ENCODE measurements at regions not wholly inside any gene's neighbourhood (a gene's known extent, or its start where the extent isn't known, plus 50 kb on each side); places are given as distances from the start of the nearest gene placed in this dataset.

DNA sequence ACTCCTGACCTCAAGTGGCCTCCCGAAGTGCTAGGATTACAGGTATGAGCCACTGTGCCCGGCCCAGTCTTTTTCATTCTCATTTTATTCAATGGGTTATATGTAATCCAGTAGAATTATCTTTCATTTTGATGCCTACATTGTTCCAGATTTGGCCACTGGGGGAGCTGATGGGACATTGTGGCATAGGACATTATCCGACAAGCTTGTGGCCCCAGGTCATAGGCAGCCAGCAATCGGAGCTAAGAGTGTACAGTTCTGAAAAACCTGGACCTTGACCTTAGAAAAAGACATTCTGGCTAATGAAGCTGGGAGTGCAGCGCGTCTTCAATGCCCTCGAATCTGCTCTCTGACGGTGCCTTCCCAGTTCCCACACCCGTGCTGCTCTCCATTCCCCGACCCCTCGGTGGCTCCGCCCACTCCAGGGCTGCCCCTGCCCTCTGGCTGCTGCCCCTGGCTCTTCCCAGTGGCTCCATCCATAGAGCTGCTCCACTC lies 108.7 kb downstream of the TEX29 start:
- Histone ChIP-seq H3K4me3 (peak overlapping the region; percentile 22), H3K27me3 (peaks cover 8% of the 10 kb centered on the region), H3K4me1 (ENCODE audit: low read depth) (no peaks in the 10 kb centered on the region), H3K36me3 (no peaks in the 10 kb centered on the region), H3K27ac (no peak overlapping the region), H3K9me3 (ENCODE audit: low read depth) (no peaks in the 10 kb centered on the region)
- TF ChIP-seq, protein P1, sequence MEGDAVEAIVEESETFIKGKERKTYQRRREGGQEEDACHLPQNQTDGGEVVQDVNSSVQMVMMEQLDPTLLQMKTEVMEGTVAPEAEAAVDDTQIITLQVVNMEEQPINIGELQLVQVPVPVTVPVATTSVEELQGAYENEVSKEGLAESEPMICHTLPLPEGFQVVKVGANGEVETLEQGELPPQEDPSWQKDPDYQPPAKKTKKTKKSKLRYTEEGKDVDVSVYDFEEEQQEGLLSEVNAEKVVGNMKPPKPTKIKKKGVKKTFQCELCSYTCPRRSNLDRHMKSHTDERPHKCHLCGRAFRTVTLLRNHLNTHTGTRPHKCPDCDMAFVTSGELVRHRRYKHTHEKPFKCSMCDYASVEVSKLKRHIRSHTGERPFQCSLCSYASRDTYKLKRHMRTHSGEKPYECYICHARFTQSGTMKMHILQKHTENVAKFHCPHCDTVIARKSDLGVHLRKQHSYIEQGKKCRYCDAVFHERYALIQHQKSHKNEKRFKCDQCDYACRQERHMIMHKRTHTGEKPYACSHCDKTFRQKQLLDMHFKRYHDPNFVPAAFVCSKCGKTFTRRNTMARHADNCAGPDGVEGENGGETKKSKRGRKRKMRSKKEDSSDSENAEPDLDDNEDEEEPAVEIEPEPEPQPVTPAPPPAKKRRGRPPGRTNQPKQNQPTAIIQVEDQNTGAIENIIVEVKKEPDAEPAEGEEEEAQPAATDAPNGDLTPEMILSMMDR (IDR thresholded peaks at IDR 0.05; ENCODE audit: low read depth, low read length) = peak; percentile 49
- DNase-seq (ENCODE audit: low read depth in 1 of 2, low spot score in 1 of 2) = peak; percentile 17 to 67

- TF ChIP-seq, protein P1 (IDR thresholded peaks at IDR 0.05; ENCODE audit: low read depth, low read length) = no peak
- no peak for DNase-seq (ENCODE audit: low read depth in 1 of 2, low spot score in 1 of 2)
- H3K27ac ChIP-seq = no peak overlapping the region
- H3K9me3 ChIP-seq (ENCODE audit: low read depth) = no peaks in the 10 kb centered on the region
- H3K27me3 ChIP-seq = peaks cover 11% of the 10 kb centered on the region
- no peaks in the 10 kb centered on the region for H3K36me3 ChIP-seq
- no peak overlapping the region for H3K4me3 ChIP-seq
- H3K4me1 ChIP-seq (ENCODE audit: low read depth) = no peaks in the 10 kb centered on the region
These were observed 110.8 kb downstream of the TEX29 start for GRCh38 chr13:111431206-111431605.

GRCh38 chr13:111434578-111435159 lies 114.2 kb downstream of the TEX29 start:
- Histone ChIP-seq H3K27ac (no peak overlapping the region), H3K4me3 (no peak overlapping the region), H3K27me3 (peaks cover 11% of the 10 kb centered on the region), H3K4me1 (ENCODE audit: low read depth) (no peaks in the 10 kb centered on the region), H3K36me3 (no peaks in the 10 kb centered on the region), H3K9me3 (ENCODE audit: low read depth) (no peaks in the 10 kb centered on the region)
- TF ChIP-seq, protein P1 (IDR thresholded peaks at IDR 0.05; ENCODE audit: low read depth, low read length) = no peak
- no peak for DNase-seq (ENCODE audit: low read depth in 1 of 2, low spot score in 1 of 2)

- Histone ChIP-seq H3K9me3 (ENCODE audit: low read depth) (no peaks in the 10 kb centered on the region), H3K36me3 (no peaks in the 10 kb centered on the region), H3K27ac (no peak overlapping the region), H3K27me3 (peaks cover 9% of the 10 kb centered on the region), H3K4me1 (ENCODE audit: low read depth) (no peaks in the 10 kb centered on the region), H3K4me3 (no peak overlapping the region)
- no peak for DNase-seq (ENCODE audit: low read depth in 1 of 2, low spot score in 1 of 2)
- TF ChIP-seq, protein P1 (IDR thresholded peaks at IDR 0.05; ENCODE audit: low read depth, low read length) = no peak
These were observed 116.0 kb downstream of the TEX29 start for GRCh38 chr13:111436446-111436845.

GRCh38 chr13:111437417-111437816 lies 117.0 kb downstream of the TEX29 start:
- Histone ChIP-seq H3K9me3 (ENCODE audit: low read depth) (no peaks in the 10 kb centered on the region), H3K36me3 (no peaks in the 10 kb centered on the region), H3K4me3 (no peak overlapping the region), H3K27me3 (peaks cover 9% of the 10 kb centered on the region), H3K4me1 (ENCODE audit: low read depth) (no peaks in the 10 kb centered on the region), H3K27ac (no peak overlapping the region)
- DNase-seq (ENCODE audit: low read depth in 1 of 2, low spot score in 1 of 2) = no peak
- TF ChIP-seq, protein P1 (IDR thresholded peaks at IDR 0.05; ENCODE audit: low read depth, low read length) = no peak

Measured in cardiac muscle cell (in vitro differentiated cells and primary cell).